A549 (cell line): ENCODE measurements at regions not wholly inside any gene's neighbourhood (a gene's known extent, or its start where the extent isn't known, plus 50 kb on each side); places are given as distances from the start of the nearest gene placed in this dataset.

Experiments
- CTCF ChIP-seq: fragments of >200 bp; sonication (Bioruptor Twin); formaldehyde crosslinking; IDR thresholded peaks from 3 replicates; pipeline ENCODE4 v1.5.1; 2016
- MAX ChIP-seq: IDR thresholded peaks from 2 replicates; pipeline ENCODE4 v1.6.1; 2012
- POLR2A ChIP-seq: IDR thresholded peaks from 2 replicates; pipeline ENCODE4 v1.6.1; 2012; ENCODE audit warnings: mild to moderate bottlenecking, low read length
- RNF2 ChIP-seq: fragments of 200-600 bp; sonication (generic); IDR thresholded peaks from 2 replicates; pipeline ENCODE4 v1.6.1; 2016; ENCODE audit warnings: low read depth, mild to moderate bottlenecking, antibody characterized with exemption, moderate library complexity, borderline replicate concordance
- USF2 ChIP-seq: fragments of 450-650 bp; IDR thresholded peaks from 2 replicates; pipeline ENCODE4 v1.6.1; 2014; ENCODE audit warnings: antibody characterized with exemption

- TF ChIP-seq CTCF (no peak), POLR2A (no peak), RNF2 (no peak), USF2 (no peak), MAX (no peak)
Observed at GRCh38 chr9:111167341-111167740, 129.1 kb upstream of the LPAR1 start.
